Caco-2 (cell line): ENCODE measurements at regions not wholly inside any gene's neighbourhood (a gene's known extent, or its start where the extent isn't known, plus 50 kb on each side); places are given as distances from the start of the nearest gene placed in this dataset.

ENCODE experiments used
- BruUV-seq: library from RNA; stranded (reverse); fragments of 400-500 nt; replicated peaks from 2 replicates; lab custom pipeline; 2021; lab: Mats Ljungman, UMichigan
- CTCF ChIA-PET: fragments of 300-600 bp; sonication (Branson Sonifier 250); formaldehyde crosslinking; loops from one replicate; lab custom pipeline; 2022; ENCODE audit warnings: antibody characterized with exemption; lab: Charles Lee
- POLR2A ChIA-PET: fragments of 300-600 bp; sonication (Branson Sonifier 250); formaldehyde crosslinking; loops from one replicate; lab custom pipeline; 2022; ENCODE audit warnings: antibody characterized with exemption; lab: Charles Lee
- DNase-seq, 2 experiments: peaks; one replicate each; pipeline versions ENCODE4 v3.0.0 to v3.0.0-alpha.2; 2020 to 2022
- H3K27me3 ChIP-seq: replicated peaks from 2 replicates; pipeline ENCODE4 v1.6.0; 2011; ENCODE audit warnings: low read length; ENCODE audit not compliant: control insufficient read depth, insufficient read depth
- H3K36me3 ChIP-seq: 2 replicates; pipeline ENCODE4 v1.5.1; 2011; ENCODE audit warnings: low read length; ENCODE audit not compliant: control insufficient read depth, insufficient read depth
- H3K4me1 ChIP-seq: fragments of 250-450 bp; sonication (Bioruptor Pico); 2 replicates; pipeline ENCODE4 v1.5.1; 2020; ENCODE audit warnings: mild to moderate bottlenecking
- H3K4me3 ChIP-seq: 2 replicates; pipeline ENCODE4 v1.5.1; 2011; ENCODE audit warnings: low read depth, mild to moderate bottlenecking, control low read depth, low read length
- H3K9me3 ChIP-seq: fragments of 250-450 bp; sonication (Bioruptor Pico); 2 replicates; pipeline ENCODE4 v1.5.1; 2020; ENCODE audit warnings: mild to moderate bottlenecking, moderate library complexity
- H3K27ac Mint-ChIP-seq: one replicate; pipeline ENCODE4 v1.8.0; 2022; ENCODE audit warnings: mixed read lengths; ENCODE audit not compliant: unreplicated experiment
- H3K27me3 Mint-ChIP-seq: one replicate; pipeline ENCODE4 v1.8.0; 2022; ENCODE audit warnings: mixed read lengths; ENCODE audit not compliant: insufficient read depth, unreplicated experiment
- H3K36me3 Mint-ChIP-seq: one replicate; pipeline ENCODE4 v1.8.0; 2022; ENCODE audit warnings: mild to moderate bottlenecking, mixed read lengths; ENCODE audit not compliant: insufficient read depth, unreplicated experiment
- H3K4me1 Mint-ChIP-seq: one replicate; pipeline ENCODE4 v1.8.0; 2022; ENCODE audit warnings: low read depth, mixed read lengths; ENCODE audit not compliant: unreplicated experiment
- H3K4me3 Mint-ChIP-seq: one replicate; pipeline ENCODE4 v1.8.0; 2022; ENCODE audit warnings: mild to moderate bottlenecking, moderate library complexity, mixed read lengths; ENCODE audit not compliant: unreplicated experiment
- H3K9me3 Mint-ChIP-seq: one replicate; pipeline ENCODE4 v1.8.0; 2022; ENCODE audit warnings: mixed read lengths; ENCODE audit not compliant: unreplicated experiment
- intact Hi-C: fragments of 100-400 bp; cut with micrococcal nuclease; formaldehyde crosslinking; loops from one replicate; pipeline ENCODE4 v1.10.0; 2022; ENCODE audit not compliant: unreplicated experiment
- TF ChIP-seq, protein P1 (sequence below), 2 experiments: fragments of 200-600 bp in 1 of 2; IDR thresholded peaks; 1 replicate in 1 of 2; 2 replicates in 1 of 2; pipeline versions ENCODE4 v1.5.1 to v1.8.0; 2011 to 2022; ENCODE audit warnings: antibody characterized with exemption in 1 of 2, control low read depth in 1 of 2, inconsistent platforms in 1 of 2, low read depth in 1 of 2, low read length in 1 of 2, mild to moderate bottlenecking in 1 of 2, moderate library complexity in 1 of 2; ENCODE audit not compliant: insufficient read depth in 1 of 2, severe bottlenecking in 1 of 2, unreplicated experiment in 1 of 2

GRCh38 chr6:23087471-23087870 is 518.1 kb downstream of the HDGFL1 start:
- Mint-ChIP-seq H3K4me1 (no peaks in the 10 kb centered on the region), H3K36me3 (no peaks in the 10 kb centered on the region), H3K27ac (no peak overlapping the region), H3K9me3 (peaks cover 23% of the 10 kb centered on the region), H3K27me3 (no peaks in the 10 kb centered on the region), H3K4me3 (no peak overlapping the region)
- no TSS peak for BruUV-seq
- intact Hi-C loops = no loop called here
- no peak overlapping the region for H3K4me3 ChIP-seq
- H3K36me3 ChIP-seq = no peaks in the 10 kb centered on the region
- CTCF ChIA-PET = no interaction called here
- H3K27me3 ChIP-seq = no peaks in the 10 kb centered on the region
- H3K9me3 ChIP-seq = no peaks in the 10 kb centered on the region
- POLR2A ChIA-PET = no interaction called here
- TF ChIP-seq, protein P1, sequence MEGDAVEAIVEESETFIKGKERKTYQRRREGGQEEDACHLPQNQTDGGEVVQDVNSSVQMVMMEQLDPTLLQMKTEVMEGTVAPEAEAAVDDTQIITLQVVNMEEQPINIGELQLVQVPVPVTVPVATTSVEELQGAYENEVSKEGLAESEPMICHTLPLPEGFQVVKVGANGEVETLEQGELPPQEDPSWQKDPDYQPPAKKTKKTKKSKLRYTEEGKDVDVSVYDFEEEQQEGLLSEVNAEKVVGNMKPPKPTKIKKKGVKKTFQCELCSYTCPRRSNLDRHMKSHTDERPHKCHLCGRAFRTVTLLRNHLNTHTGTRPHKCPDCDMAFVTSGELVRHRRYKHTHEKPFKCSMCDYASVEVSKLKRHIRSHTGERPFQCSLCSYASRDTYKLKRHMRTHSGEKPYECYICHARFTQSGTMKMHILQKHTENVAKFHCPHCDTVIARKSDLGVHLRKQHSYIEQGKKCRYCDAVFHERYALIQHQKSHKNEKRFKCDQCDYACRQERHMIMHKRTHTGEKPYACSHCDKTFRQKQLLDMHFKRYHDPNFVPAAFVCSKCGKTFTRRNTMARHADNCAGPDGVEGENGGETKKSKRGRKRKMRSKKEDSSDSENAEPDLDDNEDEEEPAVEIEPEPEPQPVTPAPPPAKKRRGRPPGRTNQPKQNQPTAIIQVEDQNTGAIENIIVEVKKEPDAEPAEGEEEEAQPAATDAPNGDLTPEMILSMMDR (IDR thresholded peaks at IDR 0.05; ENCODE audit: insufficient read depth in 1 of 2, low read depth in 1 of 2, low read length in 1 of 2, severe bottlenecking in 1 of 2, unreplicated experiment in 1 of 2) = no peak
- no peak for DNase-seq
- H3K4me1 ChIP-seq = no peaks in the 10 kb centered on the region

DNA sequence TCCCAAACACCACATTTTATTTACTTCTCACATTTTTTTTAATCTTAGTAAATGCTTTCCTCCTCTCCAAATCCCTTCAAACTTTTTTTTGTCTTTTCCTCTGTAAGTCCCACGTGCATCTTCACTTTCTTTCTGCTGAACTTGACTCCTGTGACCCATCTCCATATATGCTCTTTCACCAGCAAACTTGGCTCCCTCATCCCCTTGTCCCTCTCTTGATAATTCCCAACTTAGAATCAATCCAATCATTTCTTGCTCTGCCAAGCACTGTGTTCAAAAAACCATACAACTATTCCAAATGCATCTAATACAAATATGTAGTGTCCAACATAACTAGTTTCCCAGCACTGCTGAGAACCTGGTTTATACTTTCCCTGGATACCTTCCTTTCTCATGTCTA is 519.4 kb downstream of the HDGFL1 start:
- Mint-ChIP-seq H3K27me3 (no peaks in the 10 kb centered on the region), H3K36me3 (no peaks in the 10 kb centered on the region), H3K4me3 (no peak overlapping the region), H3K4me1 (no peaks in the 10 kb centered on the region), H3K27ac (no peak overlapping the region), H3K9me3 (peaks cover 27% of the 10 kb centered on the region)
- no peak overlapping the region for H3K4me3 ChIP-seq
- no peak for DNase-seq
- CTCF ChIA-PET = no interaction called here
- H3K36me3 ChIP-seq = no peaks in the 10 kb centered on the region
- no peaks in the 10 kb centered on the region for H3K9me3 ChIP-seq
- no TSS peak for BruUV-seq
- TF ChIP-seq, protein P1 (IDR thresholded peaks at IDR 0.05; ENCODE audit: insufficient read depth in 1 of 2, low read depth in 1 of 2, low read length in 1 of 2, severe bottlenecking in 1 of 2, unreplicated experiment in 1 of 2) = no peak
- H3K4me1 ChIP-seq = no peaks in the 10 kb centered on the region
- intact Hi-C loops = no loop called here
- no peaks in the 10 kb centered on the region for H3K27me3 ChIP-seq
- POLR2A ChIA-PET = no interaction called here

DNA sequence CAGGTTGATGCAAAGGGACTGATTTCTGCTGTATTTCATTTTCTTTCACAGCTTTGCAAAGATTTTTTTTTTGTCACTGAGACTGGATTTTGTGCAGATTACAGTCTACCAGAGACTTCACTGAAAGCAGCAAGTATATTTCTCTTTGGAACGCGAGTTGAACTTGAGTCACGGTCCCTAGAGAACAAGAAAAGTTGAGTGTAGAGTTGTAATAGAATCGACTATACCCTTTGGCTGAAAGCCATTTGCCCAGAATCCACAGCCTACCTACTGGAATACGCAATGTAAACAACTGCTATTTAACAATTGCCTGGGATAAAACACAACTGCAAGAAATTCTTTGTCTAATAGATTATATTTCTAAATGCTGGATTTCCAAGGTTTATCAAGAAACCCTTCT is 520.6 kb downstream of the HDGFL1 start:
- Mint-ChIP-seq H3K4me3 (no peak overlapping the region), H3K27me3 (no peaks in the 10 kb centered on the region), H3K9me3 (peaks cover 34% of the 10 kb centered on the region), H3K4me1 (no peaks in the 10 kb centered on the region), H3K36me3 (no peaks in the 10 kb centered on the region), H3K27ac (no peak overlapping the region)
- no peaks in the 10 kb centered on the region for H3K27me3 ChIP-seq
- H3K9me3 ChIP-seq = no peaks in the 10 kb centered on the region
- intact Hi-C loops = no loop called here
- H3K4me3 ChIP-seq = no peak overlapping the region
- H3K4me1 ChIP-seq = no peaks in the 10 kb centered on the region
- ChIA-PET POLR2A (no interaction called here), CTCF (no interaction called here)
- no peaks in the 10 kb centered on the region for H3K36me3 ChIP-seq
- TF ChIP-seq, protein P1 (IDR thresholded peaks at IDR 0.05; ENCODE audit: insufficient read depth in 1 of 2, low read depth in 1 of 2, low read length in 1 of 2, severe bottlenecking in 1 of 2, unreplicated experiment in 1 of 2) = no peak
- no peak for DNase-seq
- BruUV-seq = no TSS peak
